B cell (primary cell): ENCODE measurements at regions not wholly inside any gene's neighbourhood (a gene's known extent, or its start where the extent isn't known, plus 50 kb on each side); places are given as distances from the start of the nearest gene placed in this dataset.

Experiments
- CTCF ChIP-seq: fragments of 200-600 bp; IDR thresholded peaks from one replicate; pipeline ENCODE4 v1.8.0; 2022; ENCODE audit warnings: antibody characterized with exemption, mild to moderate bottlenecking
- EZH2 ChIP-seq: IDR thresholded peaks from 2 replicates; pipeline ENCODE4 v1.6.1; 2012; ENCODE audit warnings: borderline replicate concordance, low read depth, mild to moderate bottlenecking, moderate library complexity, low read length; ENCODE audit not compliant: insufficient read depth, poor library complexity, severe bottlenecking

DNA sequence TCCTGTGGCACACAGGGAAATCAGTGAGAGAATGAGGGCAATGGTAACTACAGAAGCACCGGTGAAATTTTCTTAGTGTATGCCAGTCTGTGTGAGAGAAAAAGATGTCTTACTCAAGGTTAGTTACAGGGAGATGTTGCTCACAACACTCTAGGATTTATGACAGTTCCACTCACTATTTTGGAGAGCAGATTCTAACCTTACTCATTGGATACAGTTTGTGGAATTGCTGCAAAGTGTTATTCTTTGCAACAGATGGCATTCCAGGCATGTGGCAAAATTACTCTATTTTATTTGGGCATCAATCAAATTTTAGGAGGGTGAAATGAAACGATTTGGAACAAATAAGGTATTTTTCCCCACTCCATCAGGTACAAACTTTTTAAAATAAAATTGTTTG is 449.1 kb downstream of the PIK3C3 start:
- TF ChIP-seq CTCF, result no peak
- TF ChIP-seq EZH2, result no peak
